Left forelimb (tissue), 1 donor: ENCODE measurements at regions not wholly inside any gene's neighbourhood (a gene's known extent, or its start where the extent isn't known, plus 50 kb on each side); places are given as distances from the start of the nearest gene placed in this dataset.
A peak's percentile ranks its signal among the peaks of the same experiment; 100 is the strongest.

ENCODE experiments used
- DNase-seq: peaks from one replicate; pipeline ENCODE4 v3.0.0-alpha.2; 2018; ENCODE audit warnings: low spot score

DNA sequence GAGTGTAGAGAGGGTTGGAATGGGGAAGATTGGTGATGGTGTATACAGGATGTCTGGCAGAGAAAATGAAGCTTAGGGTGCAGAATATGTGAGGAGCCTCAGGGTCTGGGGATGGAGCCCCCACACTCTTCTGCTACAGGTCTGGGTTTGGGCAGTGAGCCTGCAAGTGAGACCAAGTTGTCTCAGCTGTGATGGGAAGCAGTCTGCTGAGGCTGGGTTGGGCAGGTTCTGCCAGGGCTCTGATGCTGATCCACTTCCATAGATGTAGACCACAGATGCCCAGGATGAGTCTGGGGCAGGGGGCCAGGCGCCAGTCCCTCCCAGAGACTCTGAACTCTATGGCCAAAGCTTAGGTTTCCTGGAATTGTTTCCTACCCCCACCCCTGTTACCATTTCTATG, 516.9 kb downstream of the PTPRU start:
- DNase-seq: no peak

DNA sequence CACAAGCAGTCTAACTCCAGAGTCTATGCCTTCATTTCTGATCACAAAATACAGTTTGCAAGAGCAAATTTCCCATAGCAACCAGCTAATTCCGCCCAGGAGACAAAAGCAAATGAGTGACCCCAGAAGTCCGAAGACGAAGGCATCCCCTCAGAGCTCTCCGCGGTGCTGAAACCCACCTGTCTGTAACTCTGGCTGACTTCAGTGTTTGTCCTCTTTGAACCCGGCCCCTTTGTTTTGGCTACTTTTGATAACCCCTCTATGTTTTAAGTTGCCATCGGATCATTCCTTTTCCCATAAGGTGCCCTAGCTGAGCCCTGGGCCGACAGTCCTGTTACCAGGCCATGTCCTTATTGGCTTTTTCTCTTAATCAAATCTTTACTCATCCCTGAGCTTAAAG, 515.8 kb downstream of the PTPRU start:
- DNase-seq: peak; percentile 51

DNA sequence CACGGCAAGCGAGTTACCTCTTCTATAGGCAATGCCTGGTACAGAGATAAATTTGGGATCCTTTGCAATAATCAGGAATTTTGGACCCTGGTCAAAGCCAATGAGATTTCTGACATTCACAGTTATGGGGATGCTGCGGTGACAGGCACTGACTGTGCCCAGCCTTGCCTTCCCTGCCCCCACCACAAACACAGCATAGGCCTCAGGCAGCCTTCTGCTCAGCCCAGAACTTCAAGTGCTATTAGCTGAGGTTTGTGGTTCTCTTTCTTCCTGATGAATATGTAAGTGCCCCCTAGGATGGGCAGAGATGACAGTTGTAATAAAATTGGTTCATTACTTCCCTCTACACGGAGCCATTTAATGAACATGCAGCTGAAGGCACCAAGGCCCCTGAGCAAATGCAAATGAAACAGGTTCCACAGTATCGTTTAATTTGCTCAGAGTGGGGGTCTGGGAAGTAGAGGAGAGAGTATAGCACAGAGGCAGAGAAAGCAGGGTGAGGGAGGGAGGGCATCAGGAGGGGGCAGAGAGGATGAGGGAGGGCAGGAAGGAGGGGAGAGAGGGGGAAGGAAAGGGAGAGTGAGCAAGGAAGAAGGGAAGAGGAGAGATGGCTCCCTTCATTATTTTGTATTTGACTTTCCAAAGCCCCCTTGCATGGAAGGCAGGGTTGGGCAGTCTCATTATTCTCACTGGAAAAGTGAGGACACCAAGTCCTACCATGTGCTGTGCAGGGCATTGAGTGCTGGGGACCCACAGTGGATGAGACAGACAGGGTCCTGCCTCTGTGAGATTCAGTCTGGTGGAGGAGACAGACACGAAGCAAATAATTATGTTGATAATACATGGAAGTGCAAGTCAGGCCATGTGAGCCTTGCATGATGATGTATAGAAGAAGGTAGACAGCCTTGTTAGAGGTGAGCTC, 513.0 kb downstream of the PTPRU start:
- peak; percentile 20 for DNase-seq

DNA sequence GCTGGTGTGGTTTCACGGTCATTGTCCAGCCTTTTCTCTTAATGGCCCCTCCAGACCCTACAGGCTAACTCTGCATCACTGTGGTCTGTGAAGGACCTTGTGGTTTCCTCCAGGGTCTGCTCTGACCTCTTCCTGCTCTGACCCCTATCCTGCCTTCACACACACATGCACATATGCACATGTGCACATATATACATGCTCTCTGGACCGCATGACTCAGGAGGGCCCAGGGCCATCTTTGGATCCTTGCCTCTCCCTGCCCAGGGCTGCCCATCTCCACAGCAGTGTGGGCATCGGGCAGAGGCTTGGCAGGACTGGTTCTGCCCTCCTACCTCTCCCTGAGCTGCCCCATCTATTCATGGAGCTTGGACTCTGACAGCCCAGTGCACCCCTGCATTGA, 510.9 kb downstream of the PTPRU start:
- DNase-seq: peak; percentile 42

DNA sequence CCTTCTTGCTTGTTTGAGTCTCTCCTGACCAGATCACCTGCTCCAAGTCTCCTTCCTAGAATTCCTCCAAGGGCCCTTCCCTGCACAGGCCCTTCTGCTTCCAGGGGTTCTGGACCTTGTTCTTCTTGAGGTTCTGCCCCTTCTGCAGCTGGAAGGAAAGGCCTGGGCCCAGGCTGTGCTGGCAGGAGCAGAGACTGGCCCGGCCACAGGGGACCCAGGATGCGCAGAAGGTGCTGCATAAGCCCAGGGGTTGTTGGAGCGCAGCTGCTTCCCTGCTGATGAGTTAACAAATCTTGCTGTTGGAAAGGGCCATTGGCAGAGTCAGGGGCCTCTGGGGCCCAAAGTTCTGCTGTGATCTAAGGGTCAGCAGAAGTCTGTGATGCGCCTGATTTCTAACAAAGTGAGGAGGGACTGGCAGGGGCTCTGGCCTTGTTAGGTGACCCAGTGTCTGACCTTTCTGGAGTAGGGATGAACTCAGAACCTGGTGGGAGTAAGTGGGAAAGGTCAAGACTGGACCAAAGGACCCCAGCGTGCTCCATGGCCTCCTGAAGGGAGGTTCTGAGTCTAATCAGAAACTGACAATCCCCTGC, 509.8 kb downstream of the PTPRU start:
- no peak for DNase-seq

DNA sequence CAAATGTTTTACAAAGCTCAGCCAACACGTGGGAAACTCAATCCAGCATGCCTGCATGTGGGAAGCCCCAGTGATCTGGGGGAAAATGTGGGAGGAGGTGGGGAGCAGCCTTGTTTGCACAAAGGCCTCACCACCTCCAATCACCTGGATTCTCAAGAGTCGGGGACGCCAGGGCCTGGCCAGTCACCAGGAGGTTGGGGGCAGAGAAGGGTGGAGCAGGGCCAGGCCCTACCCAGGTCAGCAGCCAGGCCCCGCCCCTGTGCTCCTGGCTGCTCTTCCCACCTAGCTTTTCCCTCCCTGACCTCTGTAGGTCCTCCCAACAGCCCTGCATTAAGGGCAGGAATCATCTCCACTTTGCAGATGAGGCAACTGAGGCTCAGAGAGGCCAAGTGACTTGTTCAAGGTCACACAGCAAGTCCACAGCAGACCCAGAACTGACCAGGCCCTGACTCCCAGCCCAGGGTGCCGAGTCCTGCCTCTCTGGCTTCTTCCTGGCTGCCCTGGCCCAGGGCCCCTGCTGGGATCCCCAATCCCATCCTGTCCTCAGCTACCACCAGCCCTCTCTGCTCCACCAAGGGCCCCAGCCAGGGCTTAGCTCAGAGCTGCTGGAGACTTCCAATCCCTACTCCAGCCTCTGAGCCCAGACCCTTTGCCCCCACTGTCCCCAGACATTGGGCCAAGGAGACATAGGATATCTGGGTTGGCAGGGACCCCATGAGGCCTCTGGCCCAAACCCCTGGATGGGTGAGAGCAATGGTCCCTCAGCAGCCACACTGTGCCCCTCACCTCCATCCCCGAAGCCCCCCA, 508.6 kb downstream of the PTPRU start:
- DNase-seq: no peak

DNA sequence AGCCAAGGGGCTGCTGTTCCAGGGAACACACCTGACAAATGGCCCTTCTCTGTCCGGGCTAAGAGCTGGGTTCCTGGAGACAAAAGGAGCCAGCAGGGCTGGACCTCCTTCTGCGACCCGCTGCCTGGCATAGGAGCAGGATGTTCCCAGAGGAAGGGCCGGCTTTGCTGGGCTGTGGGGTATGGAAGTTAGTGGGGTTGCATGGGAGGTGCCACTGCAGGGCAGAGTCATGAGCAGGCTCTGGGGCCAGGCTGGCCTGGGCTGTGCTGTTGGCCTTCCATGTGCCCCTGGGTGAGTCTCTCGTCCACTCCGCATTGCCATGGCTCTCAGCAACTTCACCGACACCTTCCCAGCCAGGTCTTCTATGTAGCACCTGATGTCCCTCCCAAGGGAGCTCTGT, 507.6 kb downstream of the PTPRU start:
- no peak for DNase-seq

DNA sequence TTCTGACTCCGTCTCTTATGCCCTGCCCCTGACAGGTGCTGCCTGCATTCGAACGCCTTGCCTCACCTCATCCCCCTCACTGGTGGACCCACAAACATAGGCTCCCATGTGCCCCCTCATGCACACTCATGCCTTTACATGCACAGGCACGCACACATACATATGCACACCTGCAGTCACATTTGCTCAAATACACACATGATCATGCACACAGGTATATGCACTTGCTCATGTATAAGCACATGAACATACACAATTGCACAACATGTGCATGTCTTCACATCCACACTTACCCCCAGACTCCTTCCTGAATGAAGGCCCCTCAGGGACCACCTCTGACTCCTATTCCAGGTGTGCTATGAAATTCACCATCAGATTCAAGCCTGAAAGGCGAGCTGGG, 506.9 kb downstream of the PTPRU start:
- no peak for DNase-seq

DNA sequence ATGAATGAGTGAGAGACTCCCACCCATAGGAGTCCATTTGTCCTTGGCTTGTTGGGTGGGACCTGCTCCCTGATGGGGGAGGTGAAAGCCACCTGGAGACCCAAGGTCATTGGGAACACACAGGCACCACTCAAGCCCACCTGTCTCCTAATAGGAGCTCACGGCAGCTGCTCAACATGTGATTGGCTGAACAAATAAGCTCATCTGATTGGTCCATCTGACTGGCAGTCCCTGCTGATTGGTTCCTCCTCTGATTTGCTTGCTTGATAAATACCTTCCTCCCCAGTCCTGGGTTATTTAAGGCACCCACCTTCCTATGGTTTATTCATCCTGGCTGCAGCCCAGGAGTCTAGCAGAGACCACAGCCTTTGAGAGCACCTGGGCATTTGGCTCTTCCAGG, 502.9 kb downstream of the PTPRU start:
- no peak for DNase-seq

DNA sequence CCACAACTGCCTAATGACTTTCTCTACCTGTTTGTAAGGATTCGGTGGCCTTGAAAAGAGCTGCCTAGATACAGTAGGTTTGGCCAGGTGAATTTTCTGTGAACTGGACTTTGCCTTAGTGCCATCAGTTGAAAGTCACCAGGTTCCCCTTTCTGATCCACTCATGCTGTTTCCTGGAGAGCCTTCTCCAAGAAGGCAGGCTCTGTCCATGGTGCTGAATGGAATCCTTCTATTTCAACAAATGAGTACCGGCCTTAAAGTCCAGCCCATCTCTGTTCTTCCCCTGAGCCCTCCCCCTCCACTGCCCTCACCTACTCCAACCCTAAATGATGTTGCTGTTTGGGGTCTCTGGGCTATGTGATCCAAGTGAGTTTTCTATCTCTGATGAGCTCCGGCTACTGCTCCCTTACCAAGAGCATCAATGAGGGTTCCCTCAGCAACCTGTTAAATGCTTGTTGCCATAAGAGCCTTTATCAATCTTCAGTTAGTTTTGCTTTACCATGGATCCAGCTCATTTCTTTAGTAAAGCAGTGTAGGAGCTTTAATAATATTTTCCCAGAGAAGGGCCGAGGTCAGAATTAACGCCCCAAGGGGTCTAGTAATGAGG, 500.4 kb downstream of the PTPRU start:
- DNase-seq: no peak

DNA sequence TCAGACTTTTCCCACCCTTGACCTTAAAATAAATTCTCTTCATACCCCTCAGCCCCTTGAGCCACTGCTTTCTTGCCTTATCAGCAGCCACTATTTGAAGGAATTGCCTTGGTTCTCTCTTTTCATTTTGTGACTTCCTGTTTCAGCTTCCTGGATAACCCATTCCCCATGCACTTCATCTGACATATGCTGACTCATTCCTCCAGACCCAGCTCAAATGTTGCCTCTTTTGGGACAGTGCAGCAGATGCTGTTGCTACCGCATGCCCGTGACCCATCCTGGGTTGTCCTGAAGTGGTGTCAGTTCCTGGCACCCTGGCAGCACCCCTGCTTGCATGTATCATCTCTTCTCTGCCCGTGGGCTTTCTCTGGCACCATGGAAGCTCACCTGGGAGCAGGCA, 496.1 kb downstream of the PTPRU start:
- no peak for DNase-seq

DNA sequence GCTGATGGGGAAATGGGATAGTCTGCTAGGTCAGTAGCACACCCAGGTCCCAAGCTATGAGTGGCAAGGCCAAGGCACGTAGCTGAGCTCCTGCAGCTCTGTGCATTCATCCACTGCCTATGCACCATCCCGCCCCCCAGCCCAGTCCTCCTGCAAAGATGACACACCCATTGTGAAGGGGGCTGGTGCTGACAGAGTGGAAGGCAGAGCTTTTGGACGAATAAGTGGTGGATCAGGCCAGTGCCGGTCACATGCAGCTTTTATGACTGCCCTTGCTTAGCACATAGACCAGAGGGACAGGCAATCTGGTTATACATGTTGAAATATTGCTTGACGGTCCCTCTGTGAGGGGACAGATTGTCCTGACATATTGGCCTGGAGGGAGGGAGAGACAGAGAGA, 494.3 kb downstream of the PTPRU start:
- no peak for DNase-seq

DNA sequence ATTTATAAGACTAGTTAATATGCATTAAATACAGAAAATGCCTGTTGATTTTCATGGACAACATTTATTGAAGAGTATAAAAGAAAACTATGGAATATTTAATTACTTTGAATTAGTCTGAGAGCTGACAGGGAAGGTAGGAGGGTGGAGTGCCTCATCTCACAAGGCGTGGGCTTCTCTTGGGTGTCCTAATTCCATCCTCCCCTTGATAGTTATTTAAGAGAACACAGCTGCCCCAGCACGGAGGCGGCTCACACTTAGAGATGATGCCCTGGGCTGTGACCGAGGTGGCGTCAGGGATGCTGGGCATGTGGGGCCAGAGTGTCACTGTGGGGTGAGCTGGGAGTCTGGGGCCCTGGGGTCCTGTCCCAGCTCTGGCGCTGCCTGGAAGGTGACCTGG, 493.0 kb downstream of the PTPRU start:
- no peak for DNase-seq

DNA sequence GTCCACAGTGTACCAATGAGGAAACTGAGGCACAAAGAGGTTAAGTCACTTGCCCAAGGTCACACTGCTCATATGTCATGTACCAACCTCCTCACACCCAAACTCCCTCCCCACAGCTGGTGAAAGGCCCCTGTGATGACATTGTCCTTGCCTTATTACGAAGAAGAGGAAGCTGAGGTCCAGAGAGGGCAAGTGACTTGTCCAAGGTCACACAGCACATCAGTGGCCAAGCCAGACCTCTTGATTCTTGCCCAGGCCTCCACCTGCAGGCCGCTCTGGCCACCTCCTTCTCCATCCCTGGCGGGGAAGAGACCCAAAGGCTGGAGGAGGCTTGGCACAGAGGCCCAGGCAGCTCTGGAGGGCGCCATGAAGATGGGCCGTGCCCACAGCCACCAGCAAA, 492.4 kb downstream of the PTPRU start:
- no peak for DNase-seq

DNA sequence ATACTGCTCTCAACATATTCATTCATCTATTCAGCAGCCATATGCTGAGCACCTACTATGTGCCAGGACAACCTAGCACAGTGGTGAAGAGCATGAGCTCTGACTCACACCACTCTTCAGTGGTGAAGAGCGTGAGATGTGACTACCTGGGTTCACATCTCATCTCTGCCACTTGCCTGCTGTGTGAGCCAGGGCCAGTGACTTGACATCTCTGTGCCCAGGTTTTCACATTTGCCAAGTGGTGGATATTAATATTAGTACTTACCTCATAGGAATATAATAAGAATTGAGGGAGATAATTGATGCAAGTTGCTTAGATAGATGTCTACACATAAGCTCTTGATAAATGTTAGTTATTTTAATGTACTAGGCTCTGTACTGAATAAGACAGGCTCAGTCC, 488.9 kb downstream of the PTPRU start:
- DNase-seq: no peak

DNA sequence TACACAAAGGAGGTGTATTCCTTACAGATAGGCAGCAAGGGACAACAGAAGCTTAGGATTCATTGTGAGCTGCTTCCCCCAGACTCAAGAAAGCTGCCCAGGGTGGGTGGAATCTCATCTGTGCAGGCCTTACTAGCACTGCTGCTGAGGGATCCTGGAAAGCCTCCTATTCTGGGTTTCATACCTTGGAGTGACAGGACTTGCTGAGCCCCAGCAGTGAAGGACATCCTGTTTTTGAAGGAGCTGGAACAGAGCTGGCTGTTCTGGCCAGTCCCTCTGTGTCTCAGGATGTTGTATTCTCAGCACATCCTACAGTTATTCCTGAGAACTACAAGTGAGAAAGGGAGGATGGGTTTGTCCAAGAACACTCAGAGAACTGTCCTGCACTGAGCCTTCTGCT, 486.3 kb downstream of the PTPRU start:
- no peak for DNase-seq

DNA sequence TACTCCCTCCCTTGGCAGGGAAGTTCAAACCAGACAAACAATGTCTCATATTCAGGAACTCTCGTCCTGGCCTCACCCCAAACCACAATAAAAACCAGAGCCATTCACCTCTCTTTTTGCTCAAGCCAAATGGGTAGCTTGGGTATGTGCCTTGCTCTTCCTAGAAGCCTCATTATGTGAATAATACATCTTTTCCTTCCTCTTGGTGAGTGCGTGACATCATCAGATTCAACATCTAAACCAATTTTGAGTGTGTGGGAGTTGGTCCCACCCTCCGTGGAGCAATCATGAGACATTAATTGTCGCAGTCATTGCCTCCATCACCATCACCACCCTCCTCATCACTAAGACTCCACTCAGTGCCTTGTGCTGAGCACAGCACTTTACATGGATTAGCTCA, 482.9 kb downstream of the PTPRU start:
- DNase-seq: no peak

DNA sequence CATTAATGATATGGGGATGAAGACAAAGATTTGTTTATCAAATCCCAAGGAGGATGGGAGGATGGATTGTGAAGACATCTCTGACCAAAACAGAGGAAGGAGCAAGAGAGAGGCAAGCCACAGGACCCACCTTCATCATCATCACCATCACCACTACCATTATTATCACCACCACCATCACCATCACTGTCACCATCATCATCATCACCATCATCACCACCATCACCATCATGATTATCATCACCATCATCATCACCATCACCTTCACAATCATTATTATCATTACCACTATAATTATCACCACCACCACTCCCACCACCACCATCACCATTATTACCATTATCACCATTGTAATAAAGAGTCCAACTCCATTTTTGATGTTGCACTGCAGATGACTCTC, 482.5 kb downstream of the PTPRU start:
- DNase-seq: no peak

DNA sequence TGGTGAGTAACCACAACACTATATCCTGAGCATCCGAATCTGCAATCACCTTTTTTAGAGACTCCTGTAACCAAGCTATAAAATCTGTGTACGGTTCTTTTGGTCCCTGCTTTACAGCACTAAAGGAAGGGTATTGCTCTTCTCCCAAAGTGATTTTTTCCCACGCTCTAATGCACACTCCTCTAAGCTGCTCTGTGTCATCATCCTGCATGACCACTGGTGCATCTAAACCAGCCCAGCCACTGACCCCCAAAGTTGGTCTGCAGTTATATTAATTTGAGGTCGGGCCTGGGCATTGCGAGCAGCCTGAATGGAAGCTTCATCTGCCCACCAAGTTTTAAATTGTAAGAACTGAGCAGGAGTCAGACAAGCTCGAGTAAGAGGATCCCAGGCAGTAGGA, 480.0 kb downstream of the PTPRU start:
- no peak for DNase-seq

DNA sequence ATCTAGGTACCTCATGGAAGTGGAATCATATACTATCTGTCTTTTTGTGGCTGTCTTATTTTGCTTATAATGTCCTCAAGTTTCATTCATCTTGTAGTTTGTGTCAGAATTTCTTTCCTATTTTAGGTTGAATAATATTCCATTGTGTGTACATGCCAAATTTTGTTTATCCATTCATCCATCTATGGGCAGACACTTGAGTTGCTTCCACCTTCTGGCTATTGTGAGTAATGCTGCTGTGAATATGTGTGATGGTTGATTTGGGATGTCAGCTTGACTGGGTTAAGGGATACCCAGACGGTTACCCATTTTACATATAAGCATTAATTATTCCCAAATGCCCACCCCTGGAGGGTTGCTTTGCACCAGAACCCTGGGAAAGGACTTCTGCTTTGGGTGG, 477.5 kb downstream of the PTPRU start:
- DNase-seq: no peak

DNA sequence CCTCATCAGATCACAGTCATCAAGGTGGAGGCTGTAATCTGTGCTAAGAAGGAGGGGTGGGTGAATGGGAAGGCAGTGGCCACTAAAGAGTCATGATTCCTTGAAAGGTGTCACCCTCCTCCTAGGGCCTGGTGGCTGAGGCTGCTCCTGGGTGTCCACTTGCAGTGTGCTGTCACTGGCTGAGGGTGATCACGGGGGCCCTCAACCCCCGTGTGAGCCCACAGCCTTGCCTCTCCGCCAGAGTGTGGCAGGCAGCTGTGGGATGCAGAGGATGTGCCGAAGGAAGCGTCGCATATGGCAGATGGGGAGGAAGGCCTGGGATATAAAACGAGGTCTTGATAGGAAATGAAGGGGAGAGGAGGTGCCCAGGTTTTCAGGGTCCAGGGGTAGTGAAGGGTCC, 476.5 kb downstream of the PTPRU start:
- no peak for DNase-seq

DNA sequence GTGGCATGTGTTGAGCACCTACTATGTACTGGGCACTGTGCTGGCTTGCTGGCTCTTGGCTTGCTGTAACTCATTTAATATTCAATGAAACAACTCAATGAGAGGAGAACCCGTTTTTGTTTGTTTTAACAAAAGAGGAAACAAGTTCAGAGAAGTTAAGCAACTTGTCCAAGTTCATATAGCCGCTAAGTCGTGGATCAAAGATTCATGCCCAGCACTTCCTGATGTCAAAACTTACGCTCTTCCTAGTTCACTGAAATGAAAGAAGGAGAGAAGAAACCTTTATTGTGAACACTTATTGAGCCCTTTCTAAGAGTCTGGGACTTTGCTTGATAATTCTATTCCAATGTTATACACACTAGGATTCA, 475.9 kb downstream of the PTPRU start:
- DNase-seq: no peak
